GM12878 (cell line): ENCODE measurements at regions not wholly inside any gene's neighbourhood (a gene's known extent, or its start where the extent isn't known, plus 50 kb on each side); places are given as distances from the start of the nearest gene placed in this dataset.

Source experiments
- CHD1 ChIP-seq: IDR thresholded peaks from 2 replicates; pipeline ENCODE4 v1.6.1; 2012; ENCODE audit warnings: low read depth, low read length, improper control_type of control experiment
- MEF2B ChIP-seq: fragments of 450-650 bp; IDR thresholded peaks from 2 replicates; pipeline ENCODE4 v1.6.1; 2018; ENCODE audit warnings: mild to moderate bottlenecking, moderate library complexity; ENCODE audit not compliant: partially characterized antibody, poor library complexity, severe bottlenecking
- NFXL1 ChIP-seq: fragments of 450-650 bp; IDR thresholded peaks from 2 replicates; pipeline ENCODE4 v1.6.1; 2017; ENCODE audit warnings: antibody characterized with exemption, mild to moderate bottlenecking, borderline replicate concordance
- POLR2A ChIP-seq: IDR thresholded peaks from 2 replicates; pipeline ENCODE4 v1.6.1; 2011; ENCODE audit warnings: low read depth, mild to moderate bottlenecking, low read length
- SIN3A ChIP-seq: IDR thresholded peaks from 2 replicates; pipeline ENCODE4 v1.6.1; 2012; ENCODE audit warnings: low read depth, low read length, improper control_type of control experiment
- ZBED1 ChIP-seq: IDR thresholded peaks from 2 replicates; pipeline ENCODE4 v1.6.1; 2016; ENCODE audit warnings: borderline replicate concordance
- ZNF24 ChIP-seq: fragments of 450-650 bp; IDR thresholded peaks from 2 replicates; pipeline ENCODE4 v1.6.1; 2017; ENCODE audit warnings: antibody characterized with exemption, mild to moderate bottlenecking
- ZNF274 ChIP-seq: IDR thresholded peaks from one replicate; pipeline ENCODE4 v1.8.0; 2011; ENCODE audit not compliant: insufficient read length, insufficient read depth
- TF ChIP-seq, protein P1 (sequence below), 3 experiments: IDR thresholded peaks in 2 of 3; conservative IDR thresholded peaks in 1 of 3; 2 replicates each; pipeline ENCODE4 v1.5.1; 2011; ENCODE audit warnings: low read depth in 3 of 3, low read length in 3 of 3, mild to moderate bottlenecking in 3 of 3, control low read depth in 2 of 3, moderate library complexity in 2 of 3, inconsistent platforms in 1 of 3, mixed read lengths in 1 of 3; ENCODE audit not compliant: control insufficient read depth in 2 of 3, insufficient read depth in 1 of 3; ENCODE audit errors: extremely low read depth in 1 of 3
- TF ChIP-seq, protein P2 (sequence below): IDR thresholded peaks from 2 replicates; pipeline ENCODE4 v1.6.1; 2012; ENCODE audit warnings: low read length, inconsistent platforms
- TF ChIP-seq, protein P3 (sequence below): fragments of 450-650 bp; formaldehyde crosslinking; IDR thresholded peaks from 2 replicates; pipeline ENCODE4 v1.4.0; 2020; ENCODE audit warnings: mild to moderate bottlenecking, moderate library complexity

DNA sequence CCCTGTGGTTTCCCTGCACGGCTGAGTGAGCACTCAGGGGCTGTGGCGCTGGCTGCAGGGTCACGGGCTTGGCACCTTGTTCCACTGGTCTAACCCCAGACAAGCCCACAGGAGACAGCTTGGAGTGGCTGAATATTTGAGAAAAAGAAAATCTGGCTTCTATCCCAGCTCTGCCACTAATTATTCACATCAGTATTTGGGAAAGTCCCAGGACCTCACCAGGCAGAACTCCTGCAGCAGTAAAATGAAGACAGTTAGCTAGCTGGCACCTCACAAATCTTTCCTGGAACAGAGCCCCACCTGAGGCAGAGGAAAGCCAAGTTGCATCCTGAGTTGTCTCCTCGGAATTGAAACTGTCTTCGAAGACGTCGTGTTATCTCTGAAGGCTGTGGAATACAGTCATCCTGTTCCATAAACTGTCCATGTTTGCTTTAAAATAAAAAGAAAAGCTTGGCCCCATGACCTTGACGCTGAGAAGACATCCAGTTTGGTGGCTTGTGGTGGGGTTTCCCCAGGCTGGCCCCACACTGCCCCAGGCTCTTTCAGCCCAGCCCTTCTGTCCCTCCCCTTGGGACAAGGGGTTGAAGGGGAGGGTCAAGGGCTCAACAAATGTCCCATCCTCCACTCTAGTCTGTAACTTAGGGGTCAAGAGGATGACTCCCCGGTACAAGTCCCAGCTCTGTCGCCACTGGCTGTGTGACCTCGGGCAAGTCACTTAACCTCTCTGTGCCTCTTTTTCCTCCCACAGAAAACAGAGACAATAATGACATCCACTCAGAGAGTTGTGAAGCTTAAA is 93.8 kb upstream of the TMPRSS2 start:
- TF ChIP-seq MEF2B: no peak
- no peak for TF ChIP-seq SIN3A
- TF ChIP-seq ZNF24: no peak
- TF ChIP-seq ZBED1: no peak
- TF ChIP-seq, protein P1, sequence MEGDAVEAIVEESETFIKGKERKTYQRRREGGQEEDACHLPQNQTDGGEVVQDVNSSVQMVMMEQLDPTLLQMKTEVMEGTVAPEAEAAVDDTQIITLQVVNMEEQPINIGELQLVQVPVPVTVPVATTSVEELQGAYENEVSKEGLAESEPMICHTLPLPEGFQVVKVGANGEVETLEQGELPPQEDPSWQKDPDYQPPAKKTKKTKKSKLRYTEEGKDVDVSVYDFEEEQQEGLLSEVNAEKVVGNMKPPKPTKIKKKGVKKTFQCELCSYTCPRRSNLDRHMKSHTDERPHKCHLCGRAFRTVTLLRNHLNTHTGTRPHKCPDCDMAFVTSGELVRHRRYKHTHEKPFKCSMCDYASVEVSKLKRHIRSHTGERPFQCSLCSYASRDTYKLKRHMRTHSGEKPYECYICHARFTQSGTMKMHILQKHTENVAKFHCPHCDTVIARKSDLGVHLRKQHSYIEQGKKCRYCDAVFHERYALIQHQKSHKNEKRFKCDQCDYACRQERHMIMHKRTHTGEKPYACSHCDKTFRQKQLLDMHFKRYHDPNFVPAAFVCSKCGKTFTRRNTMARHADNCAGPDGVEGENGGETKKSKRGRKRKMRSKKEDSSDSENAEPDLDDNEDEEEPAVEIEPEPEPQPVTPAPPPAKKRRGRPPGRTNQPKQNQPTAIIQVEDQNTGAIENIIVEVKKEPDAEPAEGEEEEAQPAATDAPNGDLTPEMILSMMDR (IDR thresholded peaks at IDR 0.05 in 2 of 3, conservative IDR thresholded peaks at IDR 0.05 in 1 of 3; ENCODE audit: control insufficient read depth in 2 of 3, extremely low read depth in 1 of 3, insufficient read depth in 1 of 3, low read depth in 3 of 3, low read length in 3 of 3): no peak
- no peak for TF ChIP-seq NFXL1
- no peak for TF ChIP-seq ZNF274
- TF ChIP-seq, protein P2, sequence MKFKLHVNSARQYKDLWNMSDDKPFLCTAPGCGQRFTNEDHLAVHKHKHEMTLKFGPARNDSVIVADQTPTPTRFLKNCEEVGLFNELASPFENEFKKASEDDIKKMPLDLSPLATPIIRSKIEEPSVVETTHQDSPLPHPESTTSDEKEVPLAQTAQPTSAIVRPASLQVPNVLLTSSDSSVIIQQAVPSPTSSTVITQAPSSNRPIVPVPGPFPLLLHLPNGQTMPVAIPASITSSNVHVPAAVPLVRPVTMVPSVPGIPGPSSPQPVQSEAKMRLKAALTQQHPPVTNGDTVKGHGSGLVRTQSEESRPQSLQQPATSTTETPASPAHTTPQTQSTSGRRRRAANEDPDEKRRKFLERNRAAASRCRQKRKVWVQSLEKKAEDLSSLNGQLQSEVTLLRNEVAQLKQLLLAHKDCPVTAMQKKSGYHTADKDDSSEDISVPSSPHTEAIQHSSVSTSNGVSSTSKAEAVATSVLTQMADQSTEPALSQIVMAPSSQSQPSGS: no peak
- no peak for TF ChIP-seq POLR2A
- TF ChIP-seq, protein P3, sequence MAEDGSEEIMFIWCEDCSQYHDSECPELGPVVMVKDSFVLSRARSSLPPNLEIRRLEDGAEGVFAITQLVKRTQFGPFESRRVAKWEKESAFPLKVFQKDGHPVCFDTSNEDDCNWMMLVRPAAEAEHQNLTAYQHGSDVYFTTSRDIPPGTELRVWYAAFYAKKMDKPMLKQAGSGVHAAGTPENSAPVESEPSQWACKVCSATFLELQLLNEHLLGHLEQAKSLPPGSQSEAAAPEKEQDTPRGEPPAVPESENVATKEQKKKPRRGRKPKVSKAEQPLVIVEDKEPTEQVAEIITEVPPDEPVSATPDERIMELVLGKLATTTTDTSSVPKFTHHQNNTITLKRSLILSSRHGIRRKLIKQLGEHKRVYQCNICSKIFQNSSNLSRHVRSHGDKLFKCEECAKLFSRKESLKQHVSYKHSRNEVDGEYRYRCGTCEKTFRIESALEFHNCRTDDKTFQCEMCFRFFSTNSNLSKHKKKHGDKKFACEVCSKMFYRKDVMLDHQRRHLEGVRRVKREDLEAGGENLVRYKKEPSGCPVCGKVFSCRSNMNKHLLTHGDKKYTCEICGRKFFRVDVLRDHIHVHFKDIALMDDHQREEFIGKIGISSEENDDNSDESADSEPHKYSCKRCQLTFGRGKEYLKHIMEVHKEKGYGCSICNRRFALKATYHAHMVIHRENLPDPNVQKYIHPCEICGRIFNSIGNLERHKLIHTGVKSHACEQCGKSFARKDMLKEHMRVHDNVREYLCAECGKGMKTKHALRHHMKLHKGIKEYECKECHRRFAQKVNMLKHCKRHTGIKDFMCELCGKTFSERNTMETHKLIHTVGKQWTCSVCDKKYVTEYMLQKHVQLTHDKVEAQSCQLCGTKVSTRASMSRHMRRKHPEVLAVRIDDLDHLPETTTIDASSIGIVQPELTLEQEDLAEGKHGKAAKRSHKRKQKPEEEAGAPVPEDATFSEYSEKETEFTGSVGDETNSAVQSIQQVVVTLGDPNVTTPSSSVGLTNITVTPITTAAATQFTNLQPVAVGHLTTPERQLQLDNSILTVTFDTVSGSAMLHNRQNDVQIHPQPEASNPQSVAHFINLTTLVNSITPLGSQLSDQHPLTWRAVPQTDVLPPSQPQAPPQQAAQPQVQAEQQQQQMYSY: no peak
- no peak for TF ChIP-seq CHD1
